HG03045 (cell line): ENCODE measurements at regions not wholly inside any gene's neighbourhood (a gene's known extent, or its start where the extent isn't known, plus 50 kb on each side); places are given as distances from the start of the nearest gene placed in this dataset.
"Not testable (repeated sequence)": the region's sequence is repeated elsewhere in the genome, so short reads cannot be mapped to it uniquely, and the experiment has no call there.

Experiments
- ATAC-seq: cut with Tn5 transposase; IDR thresholded peaks from one replicate; pipeline ENCODE4 v1.9.1; 2021; ENCODE audit warnings: mild to moderate bottlenecking, moderate library complexity; ENCODE audit not compliant: unreplicated experiment

DNA sequence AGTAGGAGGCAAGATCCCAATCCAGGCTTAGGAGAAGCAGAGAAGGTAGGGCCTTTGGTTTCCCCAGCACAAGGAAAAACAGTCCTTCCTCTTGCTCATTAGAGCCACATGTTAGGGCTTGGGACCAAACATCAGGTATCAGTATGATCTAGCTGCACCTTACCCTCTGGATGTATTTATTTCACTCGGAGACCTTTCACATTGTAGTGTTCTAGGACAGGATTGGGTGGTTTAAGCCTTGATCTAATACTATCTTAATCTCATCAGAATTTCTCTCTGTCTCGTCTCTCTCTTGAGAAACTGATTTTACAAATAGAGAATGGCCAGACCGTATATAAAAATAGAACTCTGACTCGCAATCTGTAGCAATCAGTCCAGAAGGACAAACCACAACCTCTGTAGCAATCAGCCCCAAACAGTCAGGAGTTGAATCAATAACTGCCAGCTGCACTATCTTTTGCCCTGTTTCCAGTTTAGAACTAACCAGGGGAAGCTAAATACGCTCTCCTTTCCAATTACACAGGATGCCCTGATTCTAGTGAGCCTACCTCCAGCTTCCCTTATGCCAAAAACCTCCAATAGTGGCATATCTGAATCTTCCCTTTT, 207.1 kb downstream of the TDRD15 start:
- no peak for ATAC-seq

DNA sequence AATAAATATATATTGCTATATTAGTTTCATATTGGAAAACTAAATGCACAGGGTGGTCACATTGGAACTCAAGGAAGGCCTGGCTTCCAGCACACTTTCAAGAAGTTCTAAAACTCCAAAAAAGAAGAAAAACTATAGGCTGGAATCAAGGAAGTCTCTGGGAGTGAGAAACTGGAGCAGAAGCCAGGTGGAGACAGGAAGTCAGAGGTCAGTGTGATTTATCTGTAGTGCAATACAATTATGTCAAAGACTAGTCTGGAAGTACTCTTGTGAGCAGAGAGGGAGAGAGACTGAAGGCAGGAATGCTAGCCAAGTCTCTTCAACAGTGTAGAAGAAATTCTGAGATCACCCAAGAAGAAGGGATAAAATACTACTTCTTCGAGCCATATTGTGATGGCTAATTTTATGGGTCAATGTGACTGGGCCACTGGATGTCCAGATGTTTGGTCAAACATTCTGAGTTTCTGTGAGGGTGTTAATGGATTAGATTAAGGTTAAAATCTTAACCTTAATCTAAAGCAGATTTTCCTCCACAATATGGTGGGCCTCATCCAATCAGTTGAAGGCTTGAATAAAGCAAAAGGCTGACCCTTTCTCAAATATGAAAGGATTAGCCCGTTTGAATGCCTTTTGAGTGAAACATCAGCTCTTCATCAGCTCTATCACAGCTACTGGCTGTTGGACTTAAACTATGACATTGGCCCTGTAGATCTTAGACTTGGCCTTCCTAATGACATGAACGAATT, 208.0 kb downstream of the TDRD15 start:
- ATAC-seq = no peak

DNA sequence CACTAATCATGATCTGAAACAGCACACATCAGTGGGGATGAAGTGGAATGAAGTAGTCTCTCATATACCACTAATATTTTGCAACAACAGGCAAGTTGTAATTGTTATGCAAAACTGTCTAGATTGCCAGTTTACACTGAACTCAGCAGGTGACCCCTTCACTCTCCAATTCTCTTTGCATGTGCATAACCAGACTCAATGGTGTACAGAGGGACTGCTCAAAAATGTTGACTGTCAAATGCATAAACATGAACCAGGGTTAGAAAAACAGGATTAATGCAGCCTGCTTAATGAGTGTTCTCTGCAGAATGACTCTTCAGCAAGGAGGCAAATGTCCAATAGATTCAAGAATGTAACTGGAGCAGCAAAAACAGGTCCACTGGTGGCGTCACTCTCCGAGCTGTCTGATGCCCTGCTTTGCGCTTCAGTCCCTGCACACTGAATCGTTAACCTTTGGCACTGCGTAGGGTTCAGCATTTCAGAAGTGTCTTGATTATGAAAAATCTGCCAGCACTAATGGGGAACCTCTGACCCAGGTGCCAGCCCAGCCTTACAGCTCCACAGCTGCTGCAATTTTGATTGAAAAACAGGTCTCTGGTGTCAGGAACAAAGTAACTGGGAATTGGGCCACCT, 209.3 kb downstream of the TDRD15 start:
- ATAC-seq = no peak

- ATAC-seq = no peak
Observed at GRCh38 chr2:21333684-21334083, 209.9 kb downstream of the TDRD15 start.

GRCh38 chr2:21346984-21347383, 223.2 kb downstream of the TDRD15 start:
- no peak for ATAC-seq

DNA sequence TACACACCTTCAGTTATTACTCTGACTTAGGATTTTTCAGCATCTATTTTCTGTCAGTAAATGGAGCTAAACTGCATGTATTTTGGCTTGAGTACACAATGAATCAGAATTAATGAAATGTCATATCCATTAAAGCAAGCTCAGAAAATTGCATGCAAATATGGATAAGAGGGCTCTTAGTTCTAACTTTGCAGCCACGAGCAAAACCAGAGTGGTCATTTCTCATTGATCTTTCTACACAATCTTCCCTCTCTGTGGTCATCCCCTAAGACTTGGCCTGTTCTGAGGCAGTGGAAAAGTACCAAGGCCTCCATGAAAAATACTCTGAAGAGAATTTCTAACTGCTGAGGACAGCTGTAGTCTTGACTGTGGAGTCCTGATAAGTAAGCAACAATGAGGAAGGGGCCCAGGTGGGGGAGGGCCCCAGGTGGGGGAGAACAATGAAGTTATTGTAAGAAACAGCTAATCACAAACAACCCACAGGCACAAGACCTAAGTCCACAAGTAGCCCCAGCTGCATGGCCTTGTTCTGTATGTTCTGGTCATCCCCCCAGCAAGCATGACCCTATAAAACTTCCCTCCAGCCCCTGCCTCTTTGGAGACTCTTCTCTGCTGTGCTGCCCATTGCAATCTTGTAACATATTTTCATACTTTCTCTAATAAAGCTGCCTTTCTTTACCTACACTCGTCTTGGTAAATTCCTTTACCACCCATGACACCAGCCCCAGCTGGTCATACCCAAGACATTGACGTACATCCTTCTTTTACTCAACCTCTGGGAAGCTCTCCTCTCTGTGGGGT, 230.3 kb downstream of the TDRD15 start:
- no peak for ATAC-seq

DNA sequence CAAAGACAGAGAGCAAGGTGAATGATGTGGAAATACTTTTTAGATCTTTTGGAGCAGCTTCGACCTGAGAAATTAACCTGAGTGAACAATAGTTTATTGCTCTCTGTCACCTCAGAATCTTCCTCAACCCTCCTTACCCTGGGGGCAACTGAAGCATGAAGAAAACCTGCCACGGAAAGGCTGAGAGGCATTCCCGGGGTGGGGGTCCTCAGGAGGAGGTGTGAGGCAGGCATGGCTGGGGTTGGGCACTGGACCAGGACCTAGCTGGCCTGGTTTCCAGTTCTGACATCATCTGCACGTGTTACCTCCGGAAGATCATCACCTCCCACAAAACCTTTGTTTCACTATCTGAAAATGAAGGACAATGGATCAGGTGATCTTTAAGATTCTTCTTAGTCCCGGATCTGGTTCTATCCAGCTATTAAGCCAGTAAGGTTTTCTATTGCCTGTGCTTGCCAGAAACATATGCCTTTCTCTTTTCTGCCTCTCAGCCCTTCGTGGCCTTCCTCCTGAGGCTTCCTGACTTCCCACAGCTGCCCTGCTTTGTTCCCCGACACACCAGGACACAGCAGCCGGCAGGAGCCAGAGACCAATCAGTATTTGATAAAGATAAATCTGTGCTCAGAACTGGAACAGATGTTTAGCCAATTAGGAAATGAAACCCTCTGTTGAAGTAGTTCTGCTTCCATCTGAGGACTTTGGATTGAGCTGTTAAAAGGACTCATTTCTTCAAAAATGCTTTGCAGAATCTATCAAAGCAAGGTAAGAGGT, 232.5 kb downstream of the TDRD15 start:
- ATAC-seq = no peak

DNA sequence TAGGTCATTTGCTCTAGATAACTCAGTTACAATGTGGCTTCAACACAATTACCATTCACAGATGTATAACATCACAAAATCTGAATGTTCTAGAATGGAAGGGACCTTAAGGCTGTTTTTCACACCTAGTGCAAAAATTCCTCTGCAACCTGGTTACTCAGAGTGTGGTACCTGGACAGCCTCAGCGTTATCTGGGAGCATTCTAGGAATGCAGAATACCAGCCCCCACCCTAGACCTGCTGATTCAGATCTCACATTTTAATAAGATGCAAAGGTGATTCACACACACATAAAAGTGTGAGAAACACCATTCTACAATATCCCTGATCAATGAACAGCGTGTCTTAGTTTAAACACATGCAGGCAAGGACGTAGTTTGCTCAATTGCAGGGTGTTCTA, 233.1 kb downstream of the TDRD15 start:
- no peak for ATAC-seq

- no peak for ATAC-seq
Observed at GRCh38 chr2:21358976-21359375, 235.2 kb downstream of the TDRD15 start.

GRCh38 chr2:21361384-21361783, 237.6 kb downstream of the TDRD15 start:
- ATAC-seq = no peak

- no peak for ATAC-seq
Observed at GRCh38 chr2:21361957-21362486, 238.3 kb downstream of the TDRD15 start.

DNA sequence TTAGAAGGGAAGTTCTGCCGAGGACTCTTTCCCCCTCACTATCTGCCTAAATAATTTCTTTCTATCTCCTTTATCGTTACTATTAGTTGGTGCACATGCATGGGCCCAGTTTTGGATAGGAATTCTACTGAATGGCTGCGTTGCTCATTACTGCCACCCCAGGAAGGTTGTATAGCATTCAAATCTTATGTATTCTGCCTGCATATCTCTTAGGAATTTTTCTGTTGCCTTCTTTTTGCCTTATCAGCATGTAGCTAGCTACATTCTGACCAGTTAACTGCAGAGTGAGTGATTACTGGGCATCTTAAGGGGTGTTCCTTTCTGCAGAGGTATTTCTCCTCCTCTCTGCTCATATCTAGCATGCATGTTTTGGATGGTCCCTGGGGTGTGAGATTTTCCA, 239.6 kb downstream of the TDRD15 start:
- no peak for ATAC-seq

GRCh38 chr2:21367421-21367820, 243.7 kb downstream of the TDRD15 start:
- no peak for ATAC-seq

- ATAC-seq = no peak
Observed at GRCh38 chr2:21369787-21370186, 246.0 kb downstream of the TDRD15 start.

DNA sequence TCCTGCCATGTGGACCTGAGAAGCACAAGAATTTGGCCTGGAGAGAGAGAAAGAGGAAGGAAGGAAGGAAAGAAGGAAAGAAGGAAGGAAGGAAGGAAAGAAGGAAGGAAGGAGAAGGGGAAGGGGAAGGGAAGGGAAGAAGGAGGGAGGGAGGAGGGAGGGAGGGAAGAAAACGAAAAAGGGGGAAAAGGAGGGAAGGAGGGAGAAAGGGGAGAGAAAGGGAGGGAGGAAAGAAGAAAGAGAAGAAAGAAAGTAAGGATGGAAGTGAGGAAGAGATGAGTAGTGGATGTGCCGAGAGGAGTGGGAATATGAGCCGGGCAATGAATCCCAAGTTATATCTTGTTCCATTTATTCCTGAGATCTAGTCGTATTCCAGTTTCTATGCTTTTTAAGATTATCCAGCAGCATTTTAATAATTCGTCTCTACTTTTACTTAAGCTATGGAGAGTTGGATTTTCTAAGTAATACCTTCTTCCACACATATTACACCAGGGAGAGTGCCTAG, 247.8 kb downstream of the TDRD15 start:
- no peak for ATAC-seq

DNA sequence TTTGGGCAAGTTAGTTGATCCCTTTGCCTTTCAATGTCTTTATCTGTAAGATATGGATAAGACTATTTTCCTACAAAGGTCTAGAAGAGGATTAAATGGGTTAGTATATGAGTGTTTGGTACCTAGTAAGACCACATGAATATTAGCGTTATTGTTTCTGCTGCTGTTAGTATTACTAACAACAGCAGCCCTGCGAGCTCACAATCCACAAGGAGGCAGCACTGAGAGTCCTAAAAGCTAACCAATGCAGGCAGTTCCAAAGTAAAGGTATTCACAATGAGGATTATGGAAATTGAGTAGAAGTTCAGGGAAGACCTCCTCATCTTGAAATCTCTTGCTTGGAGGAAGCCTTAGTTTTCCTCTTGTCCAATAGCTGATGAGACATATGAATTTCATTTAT, 248.9 kb downstream of the TDRD15 start:
- ATAC-seq = no peak

DNA sequence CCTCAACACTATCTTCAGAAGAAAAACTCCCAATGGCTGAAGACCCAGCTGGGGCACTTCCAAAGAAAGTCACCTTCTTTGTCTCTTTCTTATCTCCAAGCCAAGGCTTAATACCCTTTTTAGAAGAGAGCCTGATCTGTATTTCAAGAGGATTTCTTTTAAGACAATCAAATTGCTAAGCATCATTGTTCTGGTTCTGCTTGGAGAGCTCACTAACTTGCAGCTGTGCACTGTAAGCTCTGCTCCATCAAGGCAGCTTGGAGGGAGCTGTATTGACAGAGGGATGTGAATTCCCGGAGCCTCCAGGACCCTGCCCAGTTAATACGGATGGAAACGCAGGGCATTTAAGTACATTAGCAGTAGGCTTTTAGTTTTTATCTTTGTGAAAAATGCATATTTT, 253.1 kb downstream of the TDRD15 start:
- ATAC-seq = no peak

GRCh38 chr2:21379140-21379539, 255.4 kb downstream of the TDRD15 start:
- ATAC-seq = no peak

DNA sequence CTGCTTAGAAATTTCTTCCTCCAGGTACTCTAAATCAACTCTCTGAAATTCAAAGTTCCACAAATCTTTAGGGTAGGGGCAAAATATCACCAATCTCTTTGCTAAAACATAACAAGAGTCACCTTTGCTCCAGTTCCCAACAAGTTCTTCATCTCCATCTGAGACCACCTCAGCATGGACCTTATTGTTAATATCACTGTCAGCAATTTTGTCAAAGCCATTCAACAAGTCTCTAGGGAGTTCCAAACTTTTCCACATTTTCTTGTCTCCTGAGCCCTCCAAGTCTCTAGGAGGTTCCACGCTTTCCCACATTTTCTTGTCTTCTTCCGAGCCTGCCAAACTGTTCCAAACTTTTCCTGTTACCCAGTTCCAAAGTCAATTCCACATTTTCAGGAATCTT, 255.9 kb downstream of the TDRD15 start:
- ATAC-seq = not testable (repeated sequence)

GRCh38 chr2:21381421-21381820, 257.7 kb downstream of the TDRD15 start:
- no peak for ATAC-seq
